H1 (cell line): ENCODE measurements at regions not wholly inside any gene's neighbourhood (a gene's known extent, or its start where the extent isn't known, plus 50 kb on each side); places are given as distances from the start of the nearest gene placed in this dataset.

Source experiments
- CTCF ChIA-PET: fragments of 300-600 bp; sonication (Branson Sonifier 250); formaldehyde crosslinking; loops from one replicate; lab custom pipeline; 2021; ENCODE audit not compliant: partially characterized antibody; lab: Charles Lee
- POLR2A ChIA-PET: fragments of 300-600 bp; sonication (Branson Sonifier 250); formaldehyde crosslinking; loops from one replicate; lab custom pipeline; 2021; ENCODE audit warnings: inconsistent platforms; ENCODE audit not compliant: partially characterized antibody; lab: Charles Lee
- DNase-seq, 2 experiments: peaks; one replicate each; pipeline versions ENCODE4 v3.0.0 to v3.0.0-alpha.2; 2010 to 2022; ENCODE audit warnings: low spot score in 2 of 2, low read depth in 1 of 2, mixed read lengths in 1 of 2
- FAIRE-seq: peaks from 2 replicates; lab custom pipeline; 2011; peaks lifted over from hg19 to GRCh38; lab: Jason Lieb, UNC
- H2AFZ ChIP-seq: 2 replicates; pipeline ENCODE4 v1.8.1; 2012; ENCODE audit warnings: low read length, inconsistent platforms
- H2AK5ac ChIP-seq: 2 replicates; pipeline ENCODE4 v1.6.1; 2013; ENCODE audit warnings: low read depth, low read length
- H2BK120ac ChIP-seq: replicated peaks from 2 replicates; pipeline ENCODE3; 2013; ENCODE audit warnings: low read depth, low read length, inconsistent platforms
- H2BK12ac ChIP-seq: 2 replicates; pipeline ENCODE4 v1.6.1; 2013; ENCODE audit warnings: low read depth, low read length
- H2BK15ac ChIP-seq: 2 replicates; pipeline ENCODE4 v1.6.1; 2013; ENCODE audit warnings: low read length
- H2BK20ac ChIP-seq: 2 replicates; pipeline ENCODE4 v1.6.1; 2013; ENCODE audit warnings: low read length
- H2BK5ac ChIP-seq: 2 replicates; pipeline ENCODE4 v1.6.1; 2013; ENCODE audit warnings: low read depth, low read length
- H3K14ac ChIP-seq: 2 replicates; pipeline ENCODE4 v1.6.1; 2013; ENCODE audit warnings: inconsistent platforms; ENCODE audit not compliant: insufficient read length
- H3K18ac ChIP-seq: 2 replicates; pipeline ENCODE4 v1.6.1; 2013; ENCODE audit warnings: low read length; ENCODE audit errors: extremely low read depth
- H3K23ac ChIP-seq: 2 replicates; pipeline ENCODE4 v1.6.1; 2013; ENCODE audit warnings: inconsistent platforms; ENCODE audit not compliant: insufficient read length
- H3K23me2 ChIP-seq: 2 replicates; pipeline ENCODE4 v1.6.1; 2013; ENCODE audit warnings: low read depth, low read length
- H3K27ac ChIP-seq: 2 replicates; pipeline ENCODE4 v1.6.1; 2011; ENCODE audit warnings: low read depth, low read length, inconsistent platforms
- H3K27me3 ChIP-seq, 4 experiments: replicated peaks in 1 of 4; 1 replicate in 1 of 4; 2 replicates in 3 of 4; pipeline versions ENCODE4 v1.6.1 to v1.8.1; 2011 to 2013; ENCODE audit warnings: low read length in 3 of 4, mild to moderate bottlenecking in 3 of 4, inconsistent platforms in 2 of 4, mixed read lengths in 2 of 4, moderate library complexity in 1 of 4; ENCODE audit not compliant: control insufficient read depth in 3 of 4, insufficient read depth in 3 of 4; ENCODE audit errors: extremely low read depth in 1 of 4
- H3K36me3 ChIP-seq, 4 experiments: 2 replicates each; pipeline versions ENCODE4 v1.6.1 to v1.8.1; 2011 to 2013; ENCODE audit warnings: mild to moderate bottlenecking in 4 of 4, low read length in 3 of 4, moderate library complexity in 2 of 4, control low read depth in 1 of 4, inconsistent platforms in 1 of 4; ENCODE audit not compliant: insufficient read depth in 4 of 4, control insufficient read depth in 2 of 4
- H3K4ac ChIP-seq: replicated peaks from 2 replicates; pipeline ENCODE3; 2013; ENCODE audit warnings: low read length, low read depth, mixed read lengths, inconsistent platforms; ENCODE audit not compliant: insufficient read length
- H3K4me1 ChIP-seq, 4 experiments: replicated peaks in 1 of 4; 1 replicate in 1 of 4; 2 replicates in 3 of 4; pipeline versions ENCODE4 v1.6.1 to v1.8.1; 2011 to 2013; ENCODE audit warnings: low read length in 3 of 4, inconsistent platforms in 2 of 4, mixed read lengths in 1 of 4; ENCODE audit not compliant: insufficient read depth in 4 of 4, control insufficient read depth in 3 of 4
- H3K4me2 ChIP-seq, 2 experiments: 2 replicates each; pipeline versions ENCODE4 v1.6.1 to v1.8.1; 2011 to 2013; ENCODE audit warnings: low read depth in 2 of 2, low read length in 2 of 2, control low read depth in 1 of 2, inconsistent platforms in 1 of 2, mild to moderate bottlenecking in 1 of 2; ENCODE audit not compliant: insufficient read depth in 1 of 2
- H3K4me3 ChIP-seq, 4 experiments: fragments of 200-600, 300-600 bp in 1 of 4; sonication (generic), shearing (Covaris generic), sonication (Bioruptor Twin) in 1 of 4; 2 replicates each; pipeline versions ENCODE4 v1.5.1 to v1.8.1; 2011 to 2016; ENCODE audit warnings: low read length in 4 of 4, low read depth in 3 of 4, control low read depth in 2 of 4, inconsistent platforms in 2 of 4, mild to moderate bottlenecking in 2 of 4, mixed read lengths in 1 of 4, moderate library complexity in 1 of 4; ENCODE audit not compliant: insufficient read depth in 2 of 4; ENCODE audit errors: extremely low read depth in 1 of 4
- H3K56ac ChIP-seq: replicated peaks from 2 replicates; pipeline ENCODE3; 2013; ENCODE audit warnings: low read depth, mild to moderate bottlenecking, mixed read lengths, low read length, inconsistent platforms; ENCODE audit not compliant: insufficient read length
- H3K79me1 ChIP-seq: 2 replicates; pipeline ENCODE4 v1.6.1; 2013; ENCODE audit warnings: low read depth, low read length, control low read depth
- H3K79me2 ChIP-seq, 2 experiments: 2 replicates each; pipeline versions ENCODE4 v1.6.1 to v1.8.1; 2012 to 2013; ENCODE audit warnings: low read length in 2 of 2, mild to moderate bottlenecking in 2 of 2, inconsistent platforms in 1 of 2; ENCODE audit not compliant: insufficient read depth in 2 of 2, control insufficient read depth in 1 of 2
- H3K9ac ChIP-seq, 4 experiments: replicated peaks in 1 of 4; 1 replicate in 1 of 4; 2 replicates in 3 of 4; pipeline versions ENCODE4 v1.6.1 to v1.8.1; 2011 to 2013; ENCODE audit warnings: low read depth in 3 of 4, low read length in 3 of 4, control low read depth in 2 of 4, mild to moderate bottlenecking in 2 of 4, moderate library complexity in 2 of 4, inconsistent platforms in 1 of 4; ENCODE audit errors: extremely low read depth in 1 of 4
- H3K9me3 ChIP-seq, 2 experiments: 2 replicates each; pipeline versions ENCODE4 v1.6.1 to v1.8.1; 2012 to 2013; ENCODE audit warnings: mild to moderate bottlenecking in 2 of 2, moderate library complexity in 2 of 2, control low read depth in 1 of 2, inconsistent platforms in 1 of 2, low read depth in 1 of 2, low read length in 1 of 2, mixed read lengths in 1 of 2; ENCODE audit not compliant: insufficient read depth in 2 of 2
- H4K20me1 ChIP-seq, 2 experiments: replicated peaks in 1 of 2; 2 replicates each; pipeline versions ENCODE3 to v1.8.1; 2011 to 2013; ENCODE audit warnings: inconsistent platforms in 2 of 2, low read length in 2 of 2, mild to moderate bottlenecking in 1 of 2; ENCODE audit not compliant: insufficient read depth in 2 of 2, control insufficient read depth in 1 of 2
- H4K5ac ChIP-seq: 2 replicates; pipeline ENCODE4 v1.6.1; 2013; ENCODE audit warnings: low read length, low read depth, mixed read lengths, inconsistent platforms; ENCODE audit not compliant: insufficient read length
- H4K8ac ChIP-seq: 2 replicates; pipeline ENCODE4 v1.8.0; 2013; ENCODE audit warnings: mild to moderate bottlenecking, moderate library complexity, low read length, inconsistent platforms; ENCODE audit not compliant: insufficient read depth; ENCODE audit errors: extremely low read depth
- H4K91ac ChIP-seq: replicated peaks from 2 replicates; pipeline ENCODE3; 2013; ENCODE audit warnings: low read length, mixed read lengths, inconsistent platforms; ENCODE audit not compliant: insufficient read length
- BACH1 ChIP-seq: IDR thresholded peaks from 2 replicates; pipeline ENCODE4 v1.6.1; 2012; ENCODE audit warnings: low read length, improper control_type of control experiment
- CHD2 ChIP-seq: IDR thresholded peaks from 2 replicates; pipeline ENCODE4 v1.6.1; 2012; ENCODE audit warnings: low read length, improper control_type of control experiment
- FOSL1 ChIP-seq: IDR thresholded peaks from 2 replicates; pipeline ENCODE4 v1.6.1; 2011; ENCODE audit warnings: mild to moderate bottlenecking, low read depth, low read length, moderate library complexity; ENCODE audit not compliant: insufficient read depth
- JUN ChIP-seq: IDR thresholded peaks from 2 replicates; pipeline ENCODE4 v1.6.1; 2011; ENCODE audit warnings: low read depth, mild to moderate bottlenecking, improper control_type of control experiment, low read length
- KDM4A ChIP-seq: IDR thresholded peaks from one replicate; pipeline ENCODE4 v1.7.1; 2012; ENCODE audit warnings: low read depth, mild to moderate bottlenecking, moderate library complexity, low read length, inconsistent platforms; ENCODE audit not compliant: severe bottlenecking
- NANOG ChIP-seq: IDR thresholded peaks from 2 replicates; pipeline ENCODE4 v1.6.1; 2011; ENCODE audit warnings: low read length, low read depth, mild to moderate bottlenecking, inconsistent platforms; ENCODE audit not compliant: insufficient read depth, poor library complexity, severe bottlenecking
- POU5F1 ChIP-seq: IDR thresholded peaks from 2 replicates; pipeline ENCODE4 v1.6.1; 2011; ENCODE audit warnings: low read depth, mild to moderate bottlenecking, low read length, moderate library complexity
- RFX5 ChIP-seq: IDR thresholded peaks from 2 replicates; pipeline ENCODE4 v1.6.1; 2011; ENCODE audit warnings: low read depth, low read length, improper control_type of control experiment, borderline replicate concordance
- RXRA ChIP-seq: IDR thresholded peaks from 2 replicates; pipeline ENCODE4 v1.6.1; 2011; ENCODE audit warnings: low read depth, mild to moderate bottlenecking, low read length, moderate library complexity; ENCODE audit not compliant: insufficient read depth
- SIN3A ChIP-seq, 2 experiments: IDR thresholded peaks in 1 of 2; conservative IDR thresholded peaks in 1 of 2; 2 replicates each; pipeline ENCODE4 v1.6.1; 2011 to 2012; ENCODE audit warnings: low read length in 2 of 2, improper control_type of control experiment in 1 of 2, low read depth in 1 of 2, mild to moderate bottlenecking in 1 of 2
- SIRT6 ChIP-seq: IDR thresholded peaks from one replicate; pipeline ENCODE4 v1.7.1; 2012; ENCODE audit warnings: low read length, inconsistent platforms
- SP4 ChIP-seq: IDR thresholded peaks from 2 replicates; pipeline ENCODE4 v1.6.1; 2012; ENCODE audit warnings: low read length, inconsistent platforms
- TAF7 ChIP-seq: optimal IDR thresholded peaks from 2 replicates; pipeline ENCODE3; 2011; ENCODE audit warnings: low read depth, mild to moderate bottlenecking, inconsistent platforms, low read length, moderate library complexity, borderline replicate concordance
- TEAD4 ChIP-seq: IDR thresholded peaks from 2 replicates; pipeline ENCODE4 v1.6.1; 2012; ENCODE audit warnings: low read depth, low read length, inconsistent platforms, mixed read lengths
- ZNF274 ChIP-seq: IDR thresholded peaks from 2 replicates; pipeline ENCODE4 v1.7.0; 2012; ENCODE audit warnings: low read length, borderline replicate concordance; ENCODE audit errors: extremely low read depth
- WGBS, 2 experiments: shearing (Covaris generic) in 1 of 2; methylation state at CpG; one replicate each; pipeline versions ENCODE4 v1.1.6 to v1.1.7; 2013 to 2015; ENCODE audit warnings: low lambda C conversion rate in 2 of 2, mixed read lengths in 2 of 2, inconsistent platforms in 1 of 2, low coverage in 1 of 2, missing lambda C conversion rate in 1 of 2; ENCODE audit not compliant: insufficient replicate concordance in 2 of 2, insufficient coverage in 1 of 2, insufficient read length in 1 of 2; ENCODE audit errors: extremely low coverage in 1 of 2, missing lambda C conversion rate in 1 of 2; 5-methylcytosine and 5-hydroxymethylcytosine counted together

- Histone ChIP-seq H2AK5ac (no peak overlapping the region), H4K91ac (no peak overlapping the region), H3K56ac (no peak overlapping the region), H4K20me1 (no peaks in the 10 kb centered on the region), H3K14ac (no peak overlapping the region), H4K5ac (no peak overlapping the region), H2BK120ac (no peak overlapping the region), H3K4me3 (no peak overlapping the region), H3K79me2 (no peaks in the 10 kb centered on the region), H3K9ac (no peak overlapping the region), H3K18ac (no peak overlapping the region), H2AFZ (no peak overlapping the region), H3K23me2 (no peaks in the 10 kb centered on the region), H2BK20ac (no peak overlapping the region), H2BK5ac (no peak overlapping the region), H2BK12ac (no peak overlapping the region), H4K8ac (no peak overlapping the region), H3K36me3 (no peaks in the 10 kb centered on the region), H3K9me3 (no peaks in the 10 kb centered on the region), H3K23ac (no peak overlapping the region), H3K79me1 (no peaks in the 10 kb centered on the region), H3K4me1 (peaks cover 0 to 2% (median 0%) of the 10 kb centered on the region in 4 experiments; a peak in 1 of 7 replicates), H3K4me2 (no peak overlapping the region), H2BK15ac (no peak overlapping the region), H3K4ac (no peak overlapping the region), H3K27ac (no peak overlapping the region), H3K27me3 (no peaks in the 10 kb centered on the region)
- FAIRE-seq: no peak
- no peak for DNase-seq
- WGBS, 2 experiments: 92% methylated on average over 8 of the region's 8 CpGs; no CpG with 5 or more reads in 1 of the 2 experiments
- ChIA-PET CTCF (interaction anchor here (0.9 kb wide), 1 partner anchor 10 kb away, joined by 3 read pairs; no protein-coding TSS in a partner anchor), POLR2A (no interaction called here)
- TF ChIP-seq ZNF274 (no peak), RXRA (no peak), SIRT6 (no peak), POU5F1 (no peak), CHD2 (no peak), TAF7 (no peak), KDM4A (no peak), SP4 (no peak), JUN (no peak), SIN3A (conservative IDR thresholded peaks at IDR 0.05 in 1 of 2, IDR thresholded peaks at IDR 0.05 in 1 of 2; ENCODE audit: low read depth in 1 of 2, low read length in 2 of 2) (no peak), NANOG (no peak), TEAD4 (no peak), RFX5 (no peak), FOSL1 (no peak), BACH1 (no peak)
Observed at GRCh38 chr5:104774372-104774771, 1211.8 kb upstream of the NUDT12 start.
